GM12891 (cell line): ENCODE measurements at regions not wholly inside any gene's neighbourhood (a gene's known extent, or its start where the extent isn't known, plus 50 kb on each side); places are given as distances from the start of the nearest gene placed in this dataset.

Source experiments
- POLR2A ChIP-seq: IDR thresholded peaks from 2 replicates; pipeline ENCODE4 v1.6.1; 2011; ENCODE audit warnings: low read depth, low read length, control low read depth
- POLR2AphosphoS5 ChIP-seq: IDR thresholded peaks from 2 replicates; pipeline ENCODE4 v1.6.1; 2011; ENCODE audit warnings: low read depth, low read length, control low read depth
- SPI1 ChIP-seq: IDR thresholded peaks from 2 replicates; pipeline ENCODE4 v1.6.1; 2011; ENCODE audit warnings: low read depth, low read length, control low read depth
- TAF1 ChIP-seq: IDR thresholded peaks from 2 replicates; pipeline ENCODE4 v1.6.1; 2011; ENCODE audit warnings: low read depth, low read length, control low read depth

- TF ChIP-seq POLR2AphosphoS5 (no peak), POLR2A (no peak), SPI1 (no peak), TAF1 (no peak)
Observed at GRCh38 chr4:36476135-36476534, 194.7 kb downstream of the DTHD1 start.
